ENCODE measurements at regions not wholly inside any gene's neighbourhood (a gene's known extent, or its start where the extent isn't known, plus 50 kb on each side); places are given as distances from the start of the nearest gene placed in this dataset.
"Not testable (repeated sequence)": the region's sequence is repeated elsewhere in the genome, so short reads cannot be mapped to it uniquely, and the experiment has no call there.

DNA sequence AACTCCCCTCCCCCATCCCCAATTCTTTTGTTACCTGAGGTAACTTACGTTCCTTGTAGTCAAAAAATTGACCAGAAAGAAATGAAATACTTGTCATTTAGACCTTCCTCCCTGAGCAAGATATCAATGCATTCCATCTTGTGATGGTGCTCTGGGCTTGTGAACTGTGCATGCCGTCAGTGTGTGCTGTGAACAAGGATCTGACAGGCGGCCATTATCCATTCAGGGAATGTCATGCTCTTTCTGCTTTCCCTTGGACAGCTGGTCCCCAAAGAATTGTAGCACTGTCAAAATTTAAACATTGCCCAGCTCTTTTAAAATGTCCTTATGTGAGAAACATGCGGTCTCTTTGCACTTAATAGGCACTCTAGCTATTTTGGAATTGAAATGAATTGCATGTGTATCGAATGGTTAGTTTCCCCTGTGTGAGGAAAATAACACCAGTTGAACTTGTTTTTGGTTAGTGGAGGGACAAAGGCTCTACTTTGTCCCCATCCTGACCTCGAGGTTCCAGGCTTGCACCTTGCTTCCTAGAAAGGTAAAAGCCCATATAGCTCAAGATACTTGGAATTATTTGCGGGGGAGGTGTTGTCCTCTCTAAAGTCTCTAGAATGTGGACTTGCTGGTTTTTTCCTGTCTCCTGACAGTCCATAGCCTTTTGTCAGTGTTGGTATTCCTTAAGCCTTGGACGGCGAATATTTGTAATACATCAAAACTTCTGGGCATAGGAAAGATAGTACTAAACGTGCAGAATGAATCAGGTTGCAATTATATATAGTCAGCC, 350.9 kb downstream of the NUP35 start:
- Histone ChIP-seq H3K4me3 (replicated peaks; ENCODE audit: low read depth, low read length) (no peak overlapping the region), H3K36me3 (ENCODE audit: control insufficient read depth, insufficient read depth, low read length) (no peaks in the 10 kb centered on the region), H3K27me3 (replicated peaks; ENCODE audit: control insufficient read depth, insufficient read depth, low read length) (no peaks in the 10 kb centered on the region)
- TF ChIP-seq CTCF (IDR thresholded peaks at IDR 0.05; ENCODE audit: insufficient read depth, low read length, poor library complexity, severe bottlenecking): no peak
- no peak for DNase-seq (ENCODE audit: extremely low read depth, insufficient read length)

DNA sequence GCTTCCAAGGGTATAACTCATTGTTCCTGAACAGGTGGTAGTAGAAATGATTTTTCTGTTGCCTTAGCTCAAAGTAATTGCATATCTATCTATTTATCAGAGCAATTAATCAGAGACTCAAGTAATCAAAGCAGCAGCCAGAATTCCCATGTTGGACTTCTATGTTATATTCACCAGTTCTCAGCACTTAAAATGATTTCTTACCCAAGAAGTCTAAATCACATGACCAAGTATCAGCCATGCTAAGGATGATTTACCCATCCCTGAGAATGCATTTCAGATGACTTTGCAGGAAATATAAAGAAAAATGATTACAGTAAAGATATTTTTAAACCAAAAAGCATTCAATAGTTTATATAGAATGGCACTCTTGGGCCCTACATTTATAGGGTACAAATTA, 352.2 kb downstream of the NUP35 start:
- no peak for TF ChIP-seq CTCF (IDR thresholded peaks at IDR 0.05; ENCODE audit: insufficient read depth, low read length, poor library complexity, severe bottlenecking)
- Histone ChIP-seq H3K36me3 (ENCODE audit: control insufficient read depth, insufficient read depth, low read length) (no peaks in the 10 kb centered on the region), H3K27me3 (replicated peaks; ENCODE audit: control insufficient read depth, insufficient read depth, low read length) (no peaks in the 10 kb centered on the region), H3K4me3 (replicated peaks; ENCODE audit: low read depth, low read length) (no peak overlapping the region)
- DNase-seq (ENCODE audit: extremely low read depth, insufficient read length): no peak

GRCh38 chr2:183477296-183477695, 353.1 kb downstream of the NUP35 start:
- Histone ChIP-seq H3K36me3 (ENCODE audit: control insufficient read depth, insufficient read depth, low read length) (no peaks in the 10 kb centered on the region), H3K4me3 (replicated peaks; ENCODE audit: low read depth, low read length) (no peak overlapping the region)
- TF ChIP-seq CTCF (IDR thresholded peaks at IDR 0.05; ENCODE audit: insufficient read depth, low read length, poor library complexity, severe bottlenecking): no peak

DNA sequence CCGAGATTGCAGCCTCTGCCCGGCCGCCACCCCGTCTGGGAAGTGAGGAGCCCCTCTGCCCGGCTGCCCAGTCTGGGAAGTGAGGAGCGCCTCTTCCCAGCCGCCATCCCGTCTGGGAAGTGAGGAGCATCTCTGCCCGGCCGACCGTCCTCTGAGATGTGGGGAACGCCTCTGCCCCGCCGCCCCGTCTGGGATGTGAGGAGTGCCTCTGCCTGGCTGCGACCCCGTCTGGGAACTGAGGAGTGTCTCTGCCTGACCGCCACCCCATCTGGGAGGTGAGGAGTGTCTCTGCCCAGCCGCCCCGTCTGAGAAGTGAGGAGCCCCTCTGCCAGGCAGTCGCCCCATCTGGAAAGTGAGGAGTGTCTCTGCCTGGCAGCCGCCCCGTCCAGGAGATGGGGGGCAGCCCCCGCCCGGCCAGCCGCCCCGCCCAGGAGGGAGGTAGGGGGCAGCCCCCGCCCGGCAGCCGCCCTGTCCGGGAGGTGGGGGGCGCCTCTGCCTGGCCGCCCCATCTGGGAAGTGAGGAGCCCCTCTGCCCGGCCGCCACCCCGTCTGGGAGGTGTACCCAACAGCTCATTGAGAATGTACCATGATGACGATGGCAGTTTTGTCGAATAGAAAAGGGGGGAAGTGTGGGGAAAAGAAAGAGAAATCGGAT, 354.8 kb downstream of the NUP35 start:
- not testable (repeated sequence) for DNase-seq (ENCODE audit: extremely low read depth, insufficient read length); H3K36me3 ChIP-seq (ENCODE audit: control insufficient read depth, insufficient read depth, low read length); H3K27me3 ChIP-seq (replicated peaks; ENCODE audit: control insufficient read depth, insufficient read depth, low read length); H3K4me3 ChIP-seq (replicated peaks; ENCODE audit: low read depth, low read length)

More at GRCh38 chr2:183477296-183477695, 353.1 kb downstream of the NUP35 start:
- no peaks in the 10 kb centered on the region for H3K27me3 ChIP-seq (replicated peaks; ENCODE audit: control insufficient read depth, insufficient read depth, low read length)
- no peak for DNase-seq (ENCODE audit: extremely low read depth, insufficient read length)

GRCh38 chr2:183487326-183487725, 363.1 kb downstream of the NUP35 start:
- TF ChIP-seq CTCF (IDR thresholded peaks at IDR 0.05; ENCODE audit: insufficient read depth, low read length, poor library complexity, severe bottlenecking): no peak
- H3K4me3 ChIP-seq (replicated peaks; ENCODE audit: low read depth, low read length): no peak overlapping the region
- H3K27me3 ChIP-seq (replicated peaks; ENCODE audit: control insufficient read depth, insufficient read depth, low read length): no peaks in the 10 kb centered on the region
- DNase-seq (ENCODE audit: extremely low read depth, insufficient read length): no peak
- no peaks in the 10 kb centered on the region for H3K36me3 ChIP-seq (ENCODE audit: control insufficient read depth, insufficient read depth, low read length)

DNA sequence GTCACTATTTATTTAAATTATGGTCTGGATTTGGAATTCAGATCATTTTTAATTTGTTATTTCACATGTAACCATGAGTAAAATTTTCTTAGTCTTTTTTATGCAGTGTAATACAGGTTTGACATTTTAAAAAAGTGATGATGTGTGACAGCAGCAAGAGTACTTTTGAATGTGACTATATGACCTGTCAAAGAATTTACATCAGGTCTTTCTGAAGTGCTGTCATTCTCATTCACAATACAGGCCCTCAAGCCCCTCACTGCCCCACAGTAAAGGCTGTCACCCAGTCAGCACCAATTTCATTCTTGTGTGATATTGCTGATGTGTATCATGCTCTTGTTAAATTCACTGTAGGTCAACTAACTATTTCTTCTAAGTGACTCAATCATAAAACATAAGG, 364.2 kb downstream of the NUP35 start:
- no peaks in the 10 kb centered on the region for H3K27me3 ChIP-seq (replicated peaks; ENCODE audit: control insufficient read depth, insufficient read depth, low read length)
- no peak for DNase-seq (ENCODE audit: extremely low read depth, insufficient read length)
- TF ChIP-seq CTCF (IDR thresholded peaks at IDR 0.05; ENCODE audit: insufficient read depth, low read length, poor library complexity, severe bottlenecking): no peak

More for the DNA sequence above, 364.2 kb downstream of the NUP35 start:
- H3K36me3 ChIP-seq (ENCODE audit: control insufficient read depth, insufficient read depth, low read length): no peaks in the 10 kb centered on the region
- H3K4me3 ChIP-seq (replicated peaks; ENCODE audit: low read depth, low read length): no peak overlapping the region

Measured in GM06990 (cell line).